Mammary epithelial cell (primary cell): ENCODE measurements at regions not wholly inside any gene's neighbourhood (a gene's known extent, or its start where the extent isn't known, plus 50 kb on each side); places are given as distances from the start of the nearest gene placed in this dataset.

ENCODE experiments used
- EZH2 ChIP-seq: IDR thresholded peaks from 2 replicates; pipeline ENCODE4 v1.6.1; 2012; ENCODE audit warnings: low read length, inconsistent platforms, borderline replicate concordance
- TF ChIP-seq, protein P1 (sequence below), 2 donors: IDR thresholded peaks in 1 of 2; conservative IDR thresholded peaks in 1 of 2; 2 replicates each; pipeline ENCODE4 v1.5.1; 2011 to 2012; ENCODE audit warnings: inconsistent platforms in 2 of 2, low read length in 2 of 2, mild to moderate bottlenecking in 2 of 2, control low read depth in 1 of 2, low read depth in 1 of 2; ENCODE audit not compliant: insufficient read depth in 1 of 2; ENCODE audit errors: extremely low read depth in 1 of 2

DNA sequence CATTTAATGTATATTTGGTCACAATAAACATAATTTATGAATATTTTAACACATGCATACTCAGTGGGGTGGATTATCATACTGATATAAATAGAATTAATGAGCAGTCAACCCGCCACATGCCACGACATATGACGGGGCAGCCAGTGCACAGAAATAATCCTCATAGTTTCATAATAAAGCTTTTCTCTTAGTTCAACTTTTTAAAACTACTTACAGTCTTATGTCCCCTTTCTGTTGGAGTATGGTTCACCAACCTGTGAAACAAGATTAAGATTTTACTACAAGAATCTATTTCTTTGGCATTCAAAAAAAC is 75.6 kb upstream of the ETAA1 start:
- TF ChIP-seq, protein P1, sequence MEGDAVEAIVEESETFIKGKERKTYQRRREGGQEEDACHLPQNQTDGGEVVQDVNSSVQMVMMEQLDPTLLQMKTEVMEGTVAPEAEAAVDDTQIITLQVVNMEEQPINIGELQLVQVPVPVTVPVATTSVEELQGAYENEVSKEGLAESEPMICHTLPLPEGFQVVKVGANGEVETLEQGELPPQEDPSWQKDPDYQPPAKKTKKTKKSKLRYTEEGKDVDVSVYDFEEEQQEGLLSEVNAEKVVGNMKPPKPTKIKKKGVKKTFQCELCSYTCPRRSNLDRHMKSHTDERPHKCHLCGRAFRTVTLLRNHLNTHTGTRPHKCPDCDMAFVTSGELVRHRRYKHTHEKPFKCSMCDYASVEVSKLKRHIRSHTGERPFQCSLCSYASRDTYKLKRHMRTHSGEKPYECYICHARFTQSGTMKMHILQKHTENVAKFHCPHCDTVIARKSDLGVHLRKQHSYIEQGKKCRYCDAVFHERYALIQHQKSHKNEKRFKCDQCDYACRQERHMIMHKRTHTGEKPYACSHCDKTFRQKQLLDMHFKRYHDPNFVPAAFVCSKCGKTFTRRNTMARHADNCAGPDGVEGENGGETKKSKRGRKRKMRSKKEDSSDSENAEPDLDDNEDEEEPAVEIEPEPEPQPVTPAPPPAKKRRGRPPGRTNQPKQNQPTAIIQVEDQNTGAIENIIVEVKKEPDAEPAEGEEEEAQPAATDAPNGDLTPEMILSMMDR (conservative IDR thresholded peaks at IDR 0.05 in 1 of 2, IDR thresholded peaks at IDR 0.05 in 1 of 2; ENCODE audit: extremely low read depth in 1 of 2, insufficient read depth in 1 of 2, low read depth in 1 of 2, low read length in 2 of 2) = no peak
- TF ChIP-seq EZH2 = no peak
